Gastrocnemius medialis (tissue), 4 donors: ENCODE measurements at regions not wholly inside any gene's neighbourhood (a gene's known extent, or its start where the extent isn't known, plus 50 kb on each side); places are given as distances from the start of the nearest gene placed in this dataset.

Experiments used
- ATAC-seq, 2 donors: fragments of 150-250 bp; one replicate each; pipeline ENCODE4 v1.9.1; 2016
- DNase-seq, 2 donors: peaks; one replicate each; pipeline ENCODE4 v3.0.0-alpha.2; 2019
- H3K27ac ChIP-seq, 4 donors: fragments of 200-600 bp; sonication (generic); 1 replicate in 1 of 4; 2 replicates in 3 of 4; pipeline ENCODE4 v1.5.1; 2016 to 2018; ENCODE audit warnings: mild to moderate bottlenecking in 2 of 4, moderate library complexity in 1 of 4
- H3K27me3 ChIP-seq, 3 donors: fragments of 200-600 bp; sonication (generic) in 2 of 3; 1 replicate in 1 of 3; 2 replicates in 2 of 3; pipeline versions ENCODE4 v1.5.1 to v1.6.0; 2016 to 2019; ENCODE audit warnings: mild to moderate bottlenecking in 1 of 3, moderate library complexity in 1 of 3
- H3K36me3 ChIP-seq, 2 donors: fragments of 200-600 bp; sonication (generic) in 1 of 2; one replicate each; pipeline ENCODE4 v1.5.1; 2017 to 2018
- H3K4me1 ChIP-seq, 2 donors: fragments of 200-600 bp; sonication (generic) in 1 of 2; one replicate each; pipeline ENCODE4 v1.5.1; 2016 to 2017; ENCODE audit warnings: mild to moderate bottlenecking in 2 of 2
- H3K4me3 ChIP-seq, 4 donors: fragments of 200-600 bp; sonication (generic) in 3 of 4; 1 replicate in 1 of 4; 2 replicates in 3 of 4; pipeline ENCODE4 v1.5.1; 2016 to 2019; ENCODE audit warnings: mild to moderate bottlenecking in 2 of 4
- H3K9me3 ChIP-seq, 3 donors: fragments of 200-600 bp; sonication (generic) in 2 of 3; 1 replicate in 1 of 3; 2 replicates in 2 of 3; pipeline ENCODE4 v1.5.1; 2016 to 2019
- CTCF ChIP-seq, 5 experiments: fragments of 450-650 bp in 3 of 5; fragments of 200-600 bp in 2 of 5; sonication (generic) in 2 of 5; IDR thresholded peaks in 4 of 5; conservative IDR thresholded peaks in 1 of 5; 1 replicate in 4 of 5; 2 replicates in 1 of 5; pipeline ENCODE4 v1.5.1; 2016 to 2019; ENCODE audit warnings: antibody characterized with exemption in 5 of 5, mild to moderate bottlenecking in 3 of 5, moderate library complexity in 3 of 5
- POLR2A ChIP-seq, 2 donors: fragments of 450-650 bp; IDR thresholded peaks; one replicate each; pipeline ENCODE4 v1.6.1; 2017; ENCODE audit warnings: antibody characterized with exemption in 2 of 2, mild to moderate bottlenecking in 2 of 2, moderate library complexity in 2 of 2
- in situ Hi-C, 4 donors: fragments of 200-750 bp; cut with MboI; loops; one replicate each; pipeline versions ENCODE4 v1.15.0 to v1.8.0; 2017; ENCODE audit warnings: low sequenced_read_pairs in 4 of 4
- intact Hi-C: fragments of 100-400 bp; cut with DNase I; formaldehyde crosslinking; loops from one replicate; pipeline ENCODE4 v1.15.1; 2023; ENCODE audit warnings: low total_unique reads

GRCh38 chr5:74179179-74179578 is 461.3 kb downstream of the ENC1 start:
- H3K9me3 ChIP-seq = no peaks in the 10 kb centered on the region
- H3K4me1 ChIP-seq = peaks cover 14 to 15% of the 10 kb centered on the region in 2 donors
- in situ Hi-C loops = loop anchor here in 1 of 4 donors (25.0 kb wide), 1 partner anchor 458 kb away; the partner anchor contains the start of gene ENC1
- TF ChIP-seq CTCF (IDR thresholded peaks at IDR 0.05 in 4 of 5, conservative IDR thresholded peaks at IDR 0.05 in 1 of 5) (no peak), POLR2A (IDR thresholded peaks at IDR 0.05) (no peak)
- DNase-seq (no peak), ATAC-seq (peak; percentile 44 to 60)
- H3K4me3 ChIP-seq = no peak overlapping the region
- intact Hi-C loops = no loop called here
- H3K36me3 ChIP-seq = no peaks in the 10 kb centered on the region
- no peaks in the 10 kb centered on the region for H3K27me3 ChIP-seq
- H3K27ac ChIP-seq = no peak overlapping the region

GRCh38 chr5:74177961-74178360 is 462.6 kb downstream of the ENC1 start:
- in situ Hi-C loops = loop anchor here in 1 of 4 donors (25.0 kb wide), 1 partner anchor 459 kb away; the partner anchor contains the start of gene ENC1
- peaks cover 7 to 8% of the 10 kb centered on the region in 2 donors for H3K4me1 ChIP-seq
- ATAC-seq (no peak), DNase-seq (no peak)
- no peak overlapping the region for H3K27ac ChIP-seq
- H3K9me3 ChIP-seq = no peaks in the 10 kb centered on the region
- H3K27me3 ChIP-seq = no peaks in the 10 kb centered on the region
- no peaks in the 10 kb centered on the region for H3K36me3 ChIP-seq
- H3K4me3 ChIP-seq = no peak overlapping the region
- intact Hi-C loops = no loop called here
- no peak for TF ChIP-seq CTCF (IDR thresholded peaks at IDR 0.05 in 4 of 5, conservative IDR thresholded peaks at IDR 0.05 in 1 of 5)
- TF ChIP-seq POLR2A (IDR thresholded peaks at IDR 0.05) = no peak

GRCh38 chr5:74174366-74174765 is 466.2 kb downstream of the ENC1 start:
- ATAC-seq (no peak), DNase-seq (no peak)
- H3K27ac ChIP-seq = no peak overlapping the region
- in situ Hi-C loops (no loop called here), intact Hi-C loops (no loop called here)
- no peaks in the 10 kb centered on the region for H3K4me1 ChIP-seq
- no peak overlapping the region for H3K4me3 ChIP-seq
- no peak for TF ChIP-seq CTCF (IDR thresholded peaks at IDR 0.05 in 4 of 5, conservative IDR thresholded peaks at IDR 0.05 in 1 of 5)
- no peak for TF ChIP-seq POLR2A (IDR thresholded peaks at IDR 0.05)
- no peaks in the 10 kb centered on the region for H3K36me3 ChIP-seq
- H3K9me3 ChIP-seq = no peaks in the 10 kb centered on the region
- H3K27me3 ChIP-seq = no peaks in the 10 kb centered on the region

GRCh38 chr5:74173665-74174064 is 466.9 kb downstream of the ENC1 start:
- Histone ChIP-seq H3K4me1 (no peaks in the 10 kb centered on the region), H3K27ac (no peak overlapping the region), H3K36me3 (no peaks in the 10 kb centered on the region), H3K27me3 (no peaks in the 10 kb centered on the region), H3K4me3 (no peak overlapping the region), H3K9me3 (no peaks in the 10 kb centered on the region)
- TF ChIP-seq CTCF (IDR thresholded peaks at IDR 0.05 in 4 of 5, conservative IDR thresholded peaks at IDR 0.05 in 1 of 5) (no peak), POLR2A (IDR thresholded peaks at IDR 0.05) (no peak)
- intact Hi-C loops = no loop called here
- in situ Hi-C loops = no loop called here
- ATAC-seq (no peak), DNase-seq (no peak)

- Histone ChIP-seq H3K9me3 (no peaks in the 10 kb centered on the region), H3K27me3 (no peaks in the 10 kb centered on the region), H3K4me1 (no peaks in the 10 kb centered on the region), H3K27ac (no peak overlapping the region), H3K36me3 (no peaks in the 10 kb centered on the region), H3K4me3 (no peak overlapping the region)
- TF ChIP-seq CTCF (IDR thresholded peaks at IDR 0.05 in 4 of 5, conservative IDR thresholded peaks at IDR 0.05 in 1 of 5) (no peak), POLR2A (IDR thresholded peaks at IDR 0.05) (no peak)
- no peak for DNase-seq
- intact Hi-C loops (no loop called here), in situ Hi-C loops (no loop called here)
- no peak for ATAC-seq
Observed at GRCh38 chr5:74173241-74173640, 467.3 kb downstream of the ENC1 start.
